ENCODE measurements at regions not wholly inside any gene's neighbourhood (a gene's known extent, or its start where the extent isn't known, plus 50 kb on each side); places are given as distances from the start of the nearest gene placed in this dataset.
"Not testable (repeated sequence)": the region's sequence is repeated elsewhere in the genome, so short reads cannot be mapped to it uniquely, and the experiment has no call there.

- TF ChIP-seq CTCF (IDR thresholded peaks at IDR 0.05; ENCODE audit: borderline replicate concordance) = no peak
- DNase-seq = no peak
- Histone ChIP-seq H3K27ac (replicated peaks) (no peak overlapping the region), H3K4me1 (peaks cover 8% of the 10 kb centered on the region), H3K27me3 (ENCODE audit: low read depth) (no peaks in the 10 kb centered on the region), H3K36me3 (no peaks in the 10 kb centered on the region), H3K4me3 (no peak overlapping the region), H3K9me3 (replicated peaks) (no peaks in the 10 kb centered on the region)
- intact Hi-C loops (cut with micrococcal nuclease) = no loop called here
Measured at GRCh38 chr6:8855411-8855810, 420.1 kb upstream of the SLC35B3 start.

- H3K27ac ChIP-seq (replicated peaks) = no peak overlapping the region
- DNase-seq = no peak
- intact Hi-C loops (cut with micrococcal nuclease) = no loop called here
- no peaks in the 10 kb centered on the region for H3K36me3 ChIP-seq
- no peaks in the 10 kb centered on the region for H3K4me1 ChIP-seq
- no peak for TF ChIP-seq CTCF (IDR thresholded peaks at IDR 0.05; ENCODE audit: borderline replicate concordance)
- no peaks in the 10 kb centered on the region for H3K9me3 ChIP-seq (replicated peaks)
- no peaks in the 10 kb centered on the region for H3K27me3 ChIP-seq (ENCODE audit: low read depth)
- no peak overlapping the region for H3K4me3 ChIP-seq
Measured at GRCh38 chr6:8852332-8852731, 417.0 kb upstream of the SLC35B3 start.

DNA sequence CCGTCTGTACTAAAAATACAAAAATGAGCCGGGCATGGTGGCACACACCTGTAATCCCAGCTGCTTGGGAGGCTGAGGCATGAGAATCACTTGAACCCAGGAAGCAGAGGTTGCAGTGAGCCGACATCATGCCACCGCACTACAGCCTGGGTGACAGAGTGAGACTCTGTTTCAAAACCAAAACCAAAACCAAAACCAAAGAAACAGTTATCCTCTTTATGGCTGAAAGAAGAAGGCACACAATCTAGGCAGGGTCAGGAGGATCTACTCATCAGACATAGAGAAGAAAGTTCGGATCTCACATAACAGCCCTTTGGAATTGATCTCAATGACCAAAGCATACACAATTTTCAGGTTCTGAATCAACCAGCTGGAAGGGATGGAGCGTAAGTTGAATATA lies 411.3 kb upstream of the SLC35B3 start:
- H3K4me1 ChIP-seq; H3K4me3 ChIP-seq; H3K36me3 ChIP-seq; DNase-seq; H3K27ac ChIP-seq (replicated peaks); H3K27me3 ChIP-seq (ENCODE audit: low read depth); H3K9me3 ChIP-seq (replicated peaks); intact Hi-C loops (cut with micrococcal nuclease): not testable (repeated sequence)

DNA sequence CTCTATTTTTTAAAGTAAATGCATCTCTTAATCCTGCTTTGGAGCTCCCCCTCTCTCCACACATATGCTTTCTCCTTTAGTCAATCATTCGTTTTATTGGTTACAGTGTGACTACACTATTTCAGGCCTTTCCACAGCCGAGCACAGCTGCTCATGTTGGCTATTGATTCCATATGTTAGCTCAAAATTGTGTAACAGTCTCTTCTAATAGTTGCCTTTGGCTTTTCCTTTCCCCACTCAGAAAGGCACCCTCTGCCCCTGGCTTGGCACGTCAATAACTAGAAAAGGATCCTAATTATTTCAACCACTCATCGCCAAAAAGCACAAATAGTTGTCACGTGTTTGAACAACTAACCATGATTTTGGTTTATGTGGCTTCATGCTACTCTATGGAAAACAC lies 410.3 kb upstream of the SLC35B3 start:
- no peak for DNase-seq
- no peak overlapping the region for H3K27ac ChIP-seq (replicated peaks)
- intact Hi-C loops (cut with micrococcal nuclease) = no loop called here
- no peaks in the 10 kb centered on the region for H3K9me3 ChIP-seq (replicated peaks)
- TF ChIP-seq CTCF (IDR thresholded peaks at IDR 0.05; ENCODE audit: borderline replicate concordance) = no peak
- H3K27me3 ChIP-seq (ENCODE audit: low read depth) = no peaks in the 10 kb centered on the region
- no peaks in the 10 kb centered on the region for H3K4me1 ChIP-seq
- H3K4me3 ChIP-seq = no peak overlapping the region
- no peaks in the 10 kb centered on the region for H3K36me3 ChIP-seq

- intact Hi-C loops (cut with micrococcal nuclease) = no loop called here
- DNase-seq = no peak
- Histone ChIP-seq H3K27ac (replicated peaks) (no peak overlapping the region), H3K36me3 (no peaks in the 10 kb centered on the region), H3K27me3 (ENCODE audit: low read depth) (no peaks in the 10 kb centered on the region), H3K4me1 (no peaks in the 10 kb centered on the region), H3K4me3 (no peak overlapping the region), H3K9me3 (replicated peaks) (no peaks in the 10 kb centered on the region)
- TF ChIP-seq CTCF (IDR thresholded peaks at IDR 0.05; ENCODE audit: borderline replicate concordance) = no peak
Measured at GRCh38 chr6:8844968-8845367, 409.6 kb upstream of the SLC35B3 start.

- Histone ChIP-seq H3K4me1 (no peaks in the 10 kb centered on the region), H3K27ac (replicated peaks) (no peak overlapping the region), H3K9me3 (replicated peaks) (no peaks in the 10 kb centered on the region), H3K4me3 (no peak overlapping the region), H3K27me3 (ENCODE audit: low read depth) (no peaks in the 10 kb centered on the region), H3K36me3 (no peaks in the 10 kb centered on the region)
- intact Hi-C loops (cut with micrococcal nuclease) = no loop called here
- no peak for TF ChIP-seq CTCF (IDR thresholded peaks at IDR 0.05; ENCODE audit: borderline replicate concordance)
- no peak for DNase-seq
Measured at GRCh38 chr6:8839626-8840025, 404.3 kb upstream of the SLC35B3 start.

Data from left ventricle myocardium inferior (tissue), 1 donor.